GM12864 (cell line): ENCODE measurements at regions not wholly inside any gene's neighbourhood (a gene's known extent, or its start where the extent isn't known, plus 50 kb on each side); places are given as distances from the start of the nearest gene placed in this dataset.

Experiments used
- DNase-seq: peaks from one replicate; pipeline ENCODE4 v3.0.0-alpha.2; 2011; ENCODE audit warnings: low read depth
- H3K4me3 ChIP-seq: 2 replicates; pipeline ENCODE4 v1.5.1; 2011; ENCODE audit warnings: mild to moderate bottlenecking, low read depth, low read length, control low read depth
- CTCF ChIP-seq: IDR thresholded peaks from 2 replicates; pipeline ENCODE4 v1.5.1; 2011; ENCODE audit warnings: low read depth, mild to moderate bottlenecking, moderate library complexity, low read length, control low read depth, inconsistent platforms; ENCODE audit errors: missing control alignments

GRCh38 chr7:125683156-125683555, 753.5 kb upstream of the POT1 start:
- no peak for TF ChIP-seq CTCF
- H3K4me3 ChIP-seq, result no peak overlapping the region
- DNase-seq, result no peak

- no peak for TF ChIP-seq CTCF
- DNase-seq, result no peak
Measured at GRCh38 chr7:125681508-125681907, 751.9 kb upstream of the POT1 start.

GRCh38 chr7:125678771-125679170, 749.1 kb upstream of the POT1 start:
- no peak for TF ChIP-seq CTCF
- H3K4me3 ChIP-seq, result no peak overlapping the region
- DNase-seq, result no peak

More at GRCh38 chr7:125681508-125681907, 751.9 kb upstream of the POT1 start:
- H3K4me3 ChIP-seq, result no peak overlapping the region

- H3K4me3 ChIP-seq, result no peak overlapping the region
- no peak for TF ChIP-seq CTCF
- no peak for DNase-seq
Measured at GRCh38 chr7:125675640-125676039, 746.0 kb upstream of the POT1 start.

GRCh38 chr7:125675169-125675568, 745.5 kb upstream of the POT1 start:
- H3K4me3 ChIP-seq, result no peak overlapping the region
- no peak for TF ChIP-seq CTCF
- no peak for DNase-seq

GRCh38 chr7:125670926-125671572, 741.4 kb upstream of the POT1 start:
- DNase-seq, result no peak
- no peak overlapping the region for H3K4me3 ChIP-seq
- peak; percentile 60 for TF ChIP-seq CTCF

GRCh38 chr7:125668321-125668993, 738.8 kb upstream of the POT1 start:
- H3K4me3 ChIP-seq, result no peak overlapping the region
- TF ChIP-seq CTCF, result no peak
- no peak for DNase-seq
